22Rv1 (cell line): ENCODE measurements at regions not wholly inside any gene's neighbourhood (a gene's known extent, or its start where the extent isn't known, plus 50 kb on each side); places are given as distances from the start of the nearest gene placed in this dataset.

Experiments
- H3K27ac ChIP-seq: fragments of 450-650 bp; 2 replicates; pipeline ENCODE4 v1.5.1; 2017
- ZFX ChIP-seq: fragments of 450-650 bp; IDR thresholded peaks from 2 replicates; pipeline ENCODE4 v1.6.1; 2017; ENCODE audit warnings: antibody characterized with exemption, borderline replicate concordance
- TF ChIP-seq, protein P1 (sequence below): fragments of 450-650 bp; IDR thresholded peaks from 2 replicates; pipeline ENCODE4 v1.5.1; 2017; ENCODE audit warnings: mild to moderate bottlenecking

DNA sequence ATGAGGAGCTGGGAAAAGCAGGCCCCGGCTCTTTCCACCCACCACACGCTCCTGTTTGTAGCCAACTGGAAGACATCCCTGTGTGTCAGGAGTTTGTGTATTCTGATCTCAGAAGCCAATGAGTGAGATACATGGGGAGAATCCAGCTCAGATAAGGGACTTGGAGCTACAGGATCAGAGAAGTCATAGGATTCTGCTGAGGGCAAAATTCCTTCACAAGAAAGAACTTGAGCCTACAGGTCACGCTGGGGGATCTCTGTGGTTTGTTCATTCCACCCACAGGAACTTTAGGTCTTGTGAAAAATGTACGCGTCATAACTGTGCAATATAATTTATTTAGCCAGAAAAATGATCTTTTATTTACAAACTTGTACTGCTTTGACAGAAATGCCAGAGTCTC lies 80.1 kb upstream of the SMIM21 start:
- no peak overlapping the region for H3K27ac ChIP-seq
- TF ChIP-seq ZFX = no peak
- TF ChIP-seq, protein P1, sequence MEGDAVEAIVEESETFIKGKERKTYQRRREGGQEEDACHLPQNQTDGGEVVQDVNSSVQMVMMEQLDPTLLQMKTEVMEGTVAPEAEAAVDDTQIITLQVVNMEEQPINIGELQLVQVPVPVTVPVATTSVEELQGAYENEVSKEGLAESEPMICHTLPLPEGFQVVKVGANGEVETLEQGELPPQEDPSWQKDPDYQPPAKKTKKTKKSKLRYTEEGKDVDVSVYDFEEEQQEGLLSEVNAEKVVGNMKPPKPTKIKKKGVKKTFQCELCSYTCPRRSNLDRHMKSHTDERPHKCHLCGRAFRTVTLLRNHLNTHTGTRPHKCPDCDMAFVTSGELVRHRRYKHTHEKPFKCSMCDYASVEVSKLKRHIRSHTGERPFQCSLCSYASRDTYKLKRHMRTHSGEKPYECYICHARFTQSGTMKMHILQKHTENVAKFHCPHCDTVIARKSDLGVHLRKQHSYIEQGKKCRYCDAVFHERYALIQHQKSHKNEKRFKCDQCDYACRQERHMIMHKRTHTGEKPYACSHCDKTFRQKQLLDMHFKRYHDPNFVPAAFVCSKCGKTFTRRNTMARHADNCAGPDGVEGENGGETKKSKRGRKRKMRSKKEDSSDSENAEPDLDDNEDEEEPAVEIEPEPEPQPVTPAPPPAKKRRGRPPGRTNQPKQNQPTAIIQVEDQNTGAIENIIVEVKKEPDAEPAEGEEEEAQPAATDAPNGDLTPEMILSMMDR = no peak

DNA sequence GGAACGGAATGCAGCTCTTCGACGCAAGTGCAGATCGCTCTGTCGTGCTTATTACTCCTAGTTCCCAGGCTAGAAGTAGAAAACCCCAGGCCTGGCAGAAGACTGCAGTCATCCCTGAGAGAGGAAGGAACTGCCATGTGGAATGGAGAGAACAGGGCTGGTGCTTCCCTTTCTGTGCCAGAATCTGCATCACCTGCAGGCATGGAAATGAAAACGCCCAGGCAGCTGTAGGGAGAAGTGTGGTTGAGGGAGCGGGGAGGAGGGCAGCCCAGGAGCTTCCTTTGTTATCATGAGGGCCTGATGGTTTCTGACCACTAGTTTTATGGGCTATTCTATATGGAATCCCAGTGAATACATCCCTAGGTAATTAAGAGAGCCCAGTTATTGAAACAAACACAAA lies 79.4 kb upstream of the SMIM21 start:
- no peak for TF ChIP-seq ZFX
- TF ChIP-seq, protein P1 = no peak

DNA sequence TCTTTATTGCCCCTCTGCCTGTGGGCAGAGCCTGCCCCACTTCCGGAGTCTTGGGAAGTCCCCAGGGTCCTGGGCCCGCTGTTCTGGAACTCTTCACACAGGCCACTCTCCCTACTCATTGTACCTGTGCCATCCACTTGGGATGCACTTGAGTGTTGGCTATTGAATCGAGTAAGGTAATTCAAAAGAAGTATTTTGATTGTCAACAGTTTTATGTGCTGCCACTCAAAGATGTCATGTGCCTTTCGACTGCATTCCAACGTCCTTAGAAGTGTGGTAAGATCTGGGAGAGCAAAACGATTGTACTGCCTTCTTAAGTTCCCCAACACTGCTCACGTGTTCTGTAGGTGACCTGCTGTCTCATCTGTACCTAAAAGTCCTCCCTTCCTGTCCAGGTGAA lies 77.0 kb upstream of the SMIM21 start:
- no peak overlapping the region for H3K27ac ChIP-seq
- TF ChIP-seq ZFX = no peak
- TF ChIP-seq, protein P1 = no peak

More for the DNA sequence above, 79.4 kb upstream of the SMIM21 start:
- no peak overlapping the region for H3K27ac ChIP-seq

GRCh38 chr18:75503615-75504014 lies 76.1 kb upstream of the SMIM21 start:
- H3K27ac ChIP-seq = no peak overlapping the region
- TF ChIP-seq, protein P1 = no peak
- TF ChIP-seq ZFX = no peak

GRCh38 chr18:75502286-75502685 lies 74.8 kb upstream of the SMIM21 start:
- no peak overlapping the region for H3K27ac ChIP-seq
- TF ChIP-seq, protein P1 = no peak
- TF ChIP-seq ZFX = no peak

DNA sequence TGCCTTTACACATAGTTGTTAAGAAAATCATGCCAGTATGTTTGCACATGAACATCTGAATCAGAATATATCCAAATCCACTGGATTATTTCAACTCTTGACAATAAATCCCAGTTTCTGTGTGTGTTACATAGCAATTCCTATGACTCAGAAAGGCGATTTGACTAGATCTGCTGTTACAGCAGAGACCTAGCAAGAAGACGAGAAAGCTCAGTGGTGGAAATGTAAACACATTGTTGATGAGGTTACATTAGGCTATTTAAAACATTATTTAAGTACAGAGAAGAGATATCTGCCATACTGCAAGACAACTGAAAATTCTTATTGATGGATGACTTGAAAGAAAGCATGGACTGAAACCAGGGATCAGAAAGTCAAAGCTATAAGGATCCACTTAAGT lies 73.0 kb upstream of the SMIM21 start:
- H3K27ac ChIP-seq = no peak overlapping the region
- no peak for TF ChIP-seq ZFX
- TF ChIP-seq, protein P1 = no peak

GRCh38 chr18:75497576-75498235 lies 70.2 kb upstream of the SMIM21 start:
- no peak overlapping the region for H3K27ac ChIP-seq
- TF ChIP-seq ZFX = no peak
- TF ChIP-seq, protein P1 = no peak
